GM21737 (cell line): ENCODE measurements at regions not wholly inside any gene's neighbourhood (a gene's known extent, or its start where the extent isn't known, plus 50 kb on each side); places are given as distances from the start of the nearest gene placed in this dataset.
"Not testable (repeated sequence)": the region's sequence is repeated elsewhere in the genome, so short reads cannot be mapped to it uniquely, and the experiment has no call there.

Experiments used
- ATAC-seq: cut with Tn5 transposase; IDR thresholded peaks from one replicate; pipeline ENCODE4 v1.9.1; 2021; ENCODE audit warnings: mild to moderate bottlenecking, moderate library complexity; ENCODE audit not compliant: unreplicated experiment

DNA sequence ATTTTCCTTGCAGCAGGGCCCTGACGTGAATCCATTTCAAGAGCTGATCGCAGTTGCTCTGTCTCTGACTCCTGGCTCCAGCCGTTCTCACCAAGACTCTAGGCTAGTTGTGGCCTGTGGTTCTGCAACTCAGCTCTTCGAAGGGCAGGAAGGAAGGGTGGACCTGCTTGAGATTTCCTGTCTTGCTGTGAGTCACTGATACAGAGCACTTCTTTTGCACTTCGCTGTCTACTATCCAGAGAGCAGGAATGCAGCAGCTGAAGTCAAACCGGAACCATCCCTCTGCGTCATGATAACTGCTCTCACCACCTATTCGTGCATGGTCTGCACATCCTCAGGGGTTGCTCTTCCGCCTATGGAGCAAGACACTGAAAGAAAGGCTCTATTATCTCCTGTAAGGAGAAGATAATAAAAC is 59.7 kb downstream of the RAP2B start:
- peak; percentile 99 for ATAC-seq

DNA sequence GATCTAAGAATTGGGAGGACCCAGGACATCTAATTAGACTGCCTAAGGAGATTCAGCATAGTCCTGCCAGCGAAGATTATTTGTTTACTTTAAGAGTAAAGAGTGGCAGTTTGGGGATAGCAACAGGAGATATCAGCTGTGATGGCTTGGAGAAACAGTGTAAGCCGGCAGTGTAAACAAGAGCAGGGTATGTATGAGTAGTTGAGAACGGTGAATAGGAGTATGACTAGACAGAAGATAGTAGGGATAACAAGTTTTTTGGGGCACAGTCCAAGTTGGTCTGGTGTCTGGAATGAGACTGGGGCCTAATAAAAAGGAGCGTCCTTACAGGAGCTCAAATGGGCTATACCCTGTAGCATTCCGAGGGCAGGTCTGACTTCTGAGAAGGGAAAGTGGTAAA is 64.9 kb downstream of the RAP2B start:
- not testable (repeated sequence) for ATAC-seq

DNA sequence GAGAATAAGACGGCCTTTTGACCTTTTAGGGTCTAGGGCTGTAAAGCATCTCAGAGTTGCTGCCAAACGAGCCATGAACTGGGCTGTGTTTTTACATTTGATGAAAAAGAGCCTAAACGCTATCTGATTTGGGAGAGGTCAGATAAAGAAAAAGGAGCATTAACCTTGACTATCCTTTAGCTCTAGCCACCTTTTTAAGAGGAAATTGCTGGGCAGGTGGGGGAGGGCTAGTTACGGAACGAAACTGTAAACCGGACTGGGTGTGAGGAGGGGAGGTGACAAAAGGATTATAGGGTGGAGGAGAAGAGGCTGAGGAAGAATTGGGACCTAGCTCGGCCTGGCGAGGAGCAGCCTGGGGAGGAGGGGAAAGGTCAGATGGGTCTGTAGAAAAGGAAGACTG is 68.4 kb downstream of the RAP2B start:
- not testable (repeated sequence) for ATAC-seq

DNA sequence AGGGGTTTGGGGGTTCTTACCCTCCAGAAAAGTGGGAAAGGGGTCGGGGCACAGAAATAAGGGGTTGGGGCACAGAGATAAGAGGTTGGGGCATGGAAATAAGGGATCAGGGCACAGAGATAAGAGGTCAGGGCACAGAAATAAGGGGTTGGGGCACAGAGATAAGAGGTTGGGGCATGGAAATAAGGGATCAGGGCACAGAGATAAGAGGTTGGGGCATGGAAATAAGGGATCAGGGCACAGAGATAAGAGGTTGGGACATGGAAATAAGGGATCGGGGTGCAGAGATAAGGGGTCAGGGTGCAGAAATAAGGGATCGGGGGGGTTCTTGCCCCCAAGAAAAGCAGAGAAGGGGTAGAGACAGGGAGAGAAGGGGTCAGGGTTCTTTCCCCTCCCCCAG is 69.2 kb downstream of the RAP2B start:
- ATAC-seq, result not testable (repeated sequence)

DNA sequence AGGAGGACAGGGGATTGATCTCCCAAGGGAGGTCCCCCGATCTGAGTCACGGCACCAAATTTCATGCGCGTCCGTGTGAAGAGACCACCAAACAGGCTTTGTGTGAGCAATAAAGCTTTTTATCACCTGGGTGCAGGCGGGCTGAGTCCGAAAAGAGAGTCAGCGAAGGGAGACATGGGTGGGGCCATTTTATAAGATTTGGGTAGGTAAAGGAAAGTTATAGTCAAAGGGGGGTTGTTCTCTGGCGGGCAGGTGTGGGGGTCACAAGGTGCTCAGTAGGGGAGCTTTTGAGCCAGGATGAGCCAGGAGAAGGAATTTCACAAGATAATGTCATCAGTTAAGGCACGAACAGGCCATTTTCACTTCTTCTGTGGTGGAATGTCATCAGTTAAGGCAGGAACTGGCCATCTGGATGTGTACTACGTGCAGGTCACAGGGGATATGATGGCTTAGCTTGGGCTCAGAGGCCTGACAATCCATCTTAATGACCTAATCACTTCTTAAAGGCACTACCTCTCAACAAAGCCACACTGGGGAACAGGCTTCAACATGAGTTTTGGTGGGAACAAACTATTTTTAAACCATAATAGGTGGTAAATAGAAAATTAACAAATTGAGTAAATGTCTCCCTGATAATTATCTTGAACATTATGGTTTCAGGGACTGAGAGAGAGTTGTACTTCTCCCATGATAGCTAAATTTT is 70.2 kb downstream of the RAP2B start:
- not testable (repeated sequence) for ATAC-seq

DNA sequence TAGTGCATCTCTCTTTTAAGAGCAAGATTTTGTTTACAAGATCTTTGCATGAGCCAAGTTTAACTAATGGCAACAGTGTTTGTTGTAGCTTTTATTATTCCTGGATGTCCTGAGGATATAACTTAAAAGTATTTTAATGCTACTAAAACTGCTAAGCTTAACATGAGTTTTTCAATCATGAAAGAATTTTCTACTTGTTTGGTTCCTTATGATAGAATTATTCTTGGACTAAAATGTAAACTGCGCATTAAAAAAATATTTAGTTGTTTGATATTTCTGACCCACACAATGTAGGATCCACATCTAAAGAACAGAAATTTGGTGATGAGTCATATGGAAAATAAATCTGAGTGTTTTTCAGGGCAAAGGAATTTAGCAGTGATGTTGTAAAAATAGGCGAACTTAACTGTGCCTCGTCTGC is 70.8 kb downstream of the RAP2B start:
- no peak for ATAC-seq

DNA sequence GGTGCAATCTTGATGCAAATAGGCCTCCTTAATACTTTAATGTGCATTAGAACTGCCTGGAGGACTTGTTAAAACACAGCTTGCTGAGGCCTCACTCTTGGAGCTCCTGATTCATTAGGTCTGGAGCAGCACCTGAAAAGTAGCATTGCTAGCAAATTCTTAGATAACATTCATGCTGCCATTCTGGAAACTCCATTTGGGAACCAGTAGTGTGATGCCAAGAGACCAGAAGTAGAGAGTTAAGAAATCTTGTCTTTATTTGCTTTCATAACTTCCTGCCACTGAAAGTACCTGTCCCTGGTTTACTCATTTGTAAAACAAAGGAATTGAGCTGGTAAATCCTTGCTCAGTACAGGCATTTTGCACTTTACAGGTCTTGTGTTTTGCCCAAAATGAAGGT is 72.0 kb downstream of the RAP2B start:
- no peak for ATAC-seq

DNA sequence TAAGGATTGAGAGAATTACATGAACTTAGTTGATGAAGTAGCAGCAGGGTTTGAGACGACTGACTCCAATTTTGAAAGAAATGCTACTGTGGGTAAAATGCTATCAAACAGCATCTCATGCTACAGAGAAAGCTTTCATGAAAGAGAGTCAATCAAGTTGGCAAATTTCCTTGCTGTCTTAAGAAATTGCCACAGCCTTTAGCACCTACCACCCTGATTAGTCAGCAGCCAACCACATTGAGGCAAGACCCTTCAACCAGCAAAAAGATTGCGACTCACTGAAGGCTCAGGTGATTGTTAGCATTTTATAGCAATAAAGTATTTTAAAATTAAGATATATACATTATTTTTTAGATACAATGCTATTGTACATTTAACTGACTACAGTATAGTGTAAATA is 80.9 kb downstream of the RAP2B start:
- ATAC-seq, result no peak

DNA sequence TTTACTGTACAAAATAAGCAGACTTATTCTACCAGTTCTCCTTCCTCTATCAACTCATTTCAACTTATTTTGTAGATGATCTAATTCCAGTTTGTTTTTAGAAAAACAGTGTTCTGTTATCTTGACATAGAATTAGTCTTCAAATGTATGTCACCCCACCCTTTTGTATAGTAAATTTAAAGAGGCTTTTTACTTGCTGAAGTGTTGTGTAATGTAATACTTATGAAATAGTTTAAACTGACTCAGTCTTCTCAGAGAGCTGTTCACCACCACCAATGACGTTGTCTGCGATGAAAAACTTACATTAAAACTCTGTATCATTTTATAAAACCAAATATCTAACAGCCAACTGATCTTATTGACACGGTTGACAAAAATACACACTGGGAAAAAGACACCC is 82.9 kb downstream of the RAP2B start:
- ATAC-seq, result no peak

DNA sequence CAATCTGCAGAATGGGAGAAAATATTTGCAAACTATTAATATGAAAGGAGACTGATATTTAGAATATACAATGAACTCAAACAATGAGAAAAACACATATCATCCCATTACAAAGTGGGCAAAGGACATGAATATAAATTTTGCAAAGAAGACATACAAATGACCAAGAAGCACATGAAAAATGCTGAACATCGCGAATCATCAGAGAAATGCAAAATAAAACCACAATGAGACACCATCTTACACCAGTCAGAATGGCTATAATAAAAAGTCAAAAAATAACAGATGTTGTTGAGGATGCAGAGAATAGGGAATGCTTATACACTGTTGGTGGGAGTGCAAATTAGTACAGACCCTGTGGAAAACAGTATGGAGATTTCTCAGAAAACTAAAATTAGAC is 83.6 kb downstream of the RAP2B start:
- no peak for ATAC-seq

DNA sequence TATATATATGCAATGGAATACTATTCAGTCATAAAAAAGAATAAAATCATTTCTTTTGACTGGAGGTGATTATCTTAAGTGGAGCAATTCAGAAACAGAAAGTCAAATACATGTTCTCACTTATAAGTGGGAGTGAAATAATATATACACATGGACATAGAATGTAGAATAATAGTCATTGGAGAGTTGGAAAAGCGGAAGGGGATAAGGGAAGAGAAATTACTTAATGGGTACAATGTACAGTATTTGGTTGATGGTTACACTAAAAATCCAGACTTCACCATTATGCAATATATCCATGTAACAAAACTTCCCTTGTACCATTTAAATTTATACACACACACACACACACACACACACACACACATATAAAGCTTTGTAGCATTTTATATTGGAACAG is 84.3 kb downstream of the RAP2B start:
- ATAC-seq, result no peak

DNA sequence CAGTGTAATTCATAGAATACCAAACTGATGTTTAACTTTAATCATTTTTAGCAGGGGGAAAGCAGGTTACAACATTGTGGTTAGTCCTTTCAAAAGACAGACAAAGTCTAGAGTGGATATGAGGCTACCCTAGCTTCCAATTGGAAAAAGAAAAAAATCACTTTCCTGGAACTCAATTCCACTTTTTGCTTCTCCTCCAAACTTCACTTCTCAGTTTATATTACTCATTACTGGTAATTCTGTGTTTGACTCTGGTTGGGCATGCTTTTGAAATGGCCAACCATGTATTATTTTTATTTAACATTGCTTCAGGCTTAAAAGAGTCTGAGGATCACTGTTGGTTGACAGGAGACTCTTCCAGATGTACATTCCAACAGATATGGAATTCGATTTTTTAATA is 84.8 kb downstream of the RAP2B start:
- no peak for ATAC-seq

DNA sequence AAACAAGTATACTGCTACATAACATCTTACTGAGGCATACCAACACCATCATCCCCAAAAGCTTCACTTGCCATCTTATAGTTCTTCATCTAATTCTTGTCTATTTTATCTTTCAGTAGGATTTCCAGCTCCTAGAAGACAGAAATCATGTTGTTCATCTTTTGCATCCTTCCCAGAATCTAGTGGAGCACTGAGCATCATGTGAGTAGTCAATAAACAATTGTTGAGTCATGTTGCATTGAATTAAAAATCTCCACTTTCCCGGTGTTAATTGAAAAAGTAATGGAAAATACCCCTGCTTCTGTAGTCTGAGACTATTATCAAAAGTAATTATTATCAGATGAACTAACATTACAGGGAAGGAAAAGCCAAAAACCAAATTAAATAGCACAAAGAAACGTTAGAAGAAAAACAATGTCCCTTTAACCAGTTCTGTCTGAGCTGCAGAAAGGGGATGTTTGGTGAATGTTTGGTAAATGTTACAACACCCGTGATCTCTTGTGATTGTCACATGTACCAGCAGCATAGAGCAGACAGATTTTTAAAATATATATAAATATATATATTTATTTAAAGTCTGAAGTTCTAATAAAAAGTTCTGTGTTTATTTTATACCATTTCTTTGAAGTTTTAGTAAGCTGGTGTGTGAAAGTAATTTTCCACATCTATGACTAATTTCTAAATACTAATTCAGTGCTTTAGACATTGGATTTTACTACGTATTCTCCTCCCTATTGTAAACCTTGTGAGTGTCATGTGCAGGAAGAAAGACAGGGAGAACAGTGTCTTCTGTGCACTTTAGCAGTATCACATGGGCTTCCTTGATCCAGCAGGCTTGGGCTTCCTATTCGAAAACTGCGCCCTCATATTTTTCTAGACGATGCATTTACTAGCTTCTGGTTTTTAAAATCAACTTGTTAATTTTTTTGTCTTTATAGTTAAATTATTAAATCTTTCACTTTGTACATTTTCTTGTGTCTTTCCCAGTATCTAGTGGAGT is 85.6 kb downstream of the RAP2B start:
- ATAC-seq, result no peak

DNA sequence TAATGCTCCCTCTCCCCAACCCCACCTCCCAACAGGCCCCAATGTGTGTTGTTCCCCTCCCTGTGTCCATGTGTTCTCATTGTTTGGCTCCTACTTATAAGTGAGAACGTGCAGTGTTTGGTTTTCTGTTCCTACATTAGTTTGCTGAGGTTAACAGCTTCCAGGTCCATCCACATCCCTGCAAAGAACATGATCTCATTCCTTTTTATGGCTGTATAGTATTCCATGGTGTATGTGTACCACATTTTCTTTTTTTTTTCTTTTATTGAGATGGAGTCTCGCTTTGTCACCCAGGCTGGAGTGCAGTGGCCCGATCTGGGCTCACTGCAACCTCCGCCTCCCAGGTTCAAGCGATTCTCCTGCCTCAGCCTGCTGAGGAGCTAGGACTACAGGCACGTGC is 86.8 kb downstream of the RAP2B start:
- not testable (repeated sequence) for ATAC-seq

DNA sequence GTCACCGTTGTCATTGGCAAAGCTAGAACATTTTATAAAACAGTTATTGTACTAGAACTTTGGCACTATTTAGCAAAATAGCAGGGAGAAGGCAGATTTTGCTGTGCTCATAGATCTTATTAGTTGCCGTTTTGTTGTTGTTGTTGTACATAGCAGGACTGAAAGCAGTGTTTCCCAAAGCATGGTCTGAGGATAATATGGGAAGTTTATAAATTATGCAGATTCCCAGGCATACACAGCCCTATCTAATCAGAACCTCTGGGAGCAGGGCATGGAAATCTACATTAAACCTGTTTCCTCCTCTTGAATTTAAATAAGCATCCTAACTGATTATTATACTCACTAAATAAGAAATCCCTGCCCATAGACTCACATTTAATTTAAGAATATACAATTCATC is 87.9 kb downstream of the RAP2B start:
- no peak for ATAC-seq

DNA sequence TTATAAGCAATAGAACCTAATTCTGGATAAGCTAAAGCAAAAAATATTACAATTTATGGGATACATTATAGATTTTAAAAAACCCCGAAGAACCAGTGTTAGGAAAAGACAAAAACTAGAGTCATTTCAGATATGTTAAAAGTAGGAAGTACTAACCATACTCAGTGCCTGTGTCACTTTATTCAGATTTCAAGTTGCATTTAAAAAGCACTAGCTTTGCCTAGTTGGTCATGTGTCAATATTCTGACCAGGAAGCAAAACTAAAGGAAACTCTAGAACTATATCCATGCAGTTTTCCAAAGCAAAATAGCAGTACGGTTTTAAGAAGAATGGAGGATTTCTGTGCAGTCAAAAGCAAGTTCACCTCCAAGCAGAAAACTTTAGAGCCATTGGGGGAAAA is 88.4 kb downstream of the RAP2B start:
- ATAC-seq, result no peak

DNA sequence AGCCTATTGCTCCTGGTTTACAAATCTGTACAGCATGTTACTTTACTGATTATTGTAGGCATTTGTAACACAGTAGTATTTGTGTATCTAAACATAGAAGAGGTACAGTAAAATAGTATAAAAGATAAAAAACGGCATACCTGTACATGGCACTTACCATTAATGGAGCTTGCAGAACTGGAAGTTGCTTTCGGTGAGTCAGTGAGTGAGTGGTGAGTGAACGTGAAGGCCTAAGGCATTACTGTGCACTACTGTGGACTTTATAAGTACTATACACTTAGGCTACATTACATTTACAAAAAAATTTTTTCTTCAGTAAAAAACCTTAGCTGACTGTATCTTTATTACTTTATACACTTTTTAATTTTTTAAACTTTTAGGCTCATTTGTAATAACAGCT is 90.9 kb downstream of the RAP2B start:
- no peak for ATAC-seq

DNA sequence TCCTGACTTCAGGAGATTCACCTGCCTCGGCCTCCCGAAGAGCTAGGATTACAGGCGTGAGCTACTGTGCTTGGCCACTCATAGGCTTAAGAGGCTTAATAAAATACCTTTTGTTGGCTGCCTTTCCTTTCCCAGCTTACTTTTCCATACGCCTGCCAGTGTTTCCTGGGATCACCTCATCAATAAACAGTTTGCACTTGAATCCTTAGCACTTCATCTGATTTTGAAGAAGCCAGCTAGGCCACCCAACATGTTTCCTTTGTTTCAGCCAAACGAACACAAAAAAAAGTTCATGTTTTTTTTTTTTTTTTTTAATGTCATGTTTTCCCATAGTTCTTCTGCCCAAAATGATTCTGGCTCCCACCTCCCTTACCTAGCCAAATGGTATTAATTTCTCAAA is 92.3 kb downstream of the RAP2B start:
- ATAC-seq, result no peak

DNA sequence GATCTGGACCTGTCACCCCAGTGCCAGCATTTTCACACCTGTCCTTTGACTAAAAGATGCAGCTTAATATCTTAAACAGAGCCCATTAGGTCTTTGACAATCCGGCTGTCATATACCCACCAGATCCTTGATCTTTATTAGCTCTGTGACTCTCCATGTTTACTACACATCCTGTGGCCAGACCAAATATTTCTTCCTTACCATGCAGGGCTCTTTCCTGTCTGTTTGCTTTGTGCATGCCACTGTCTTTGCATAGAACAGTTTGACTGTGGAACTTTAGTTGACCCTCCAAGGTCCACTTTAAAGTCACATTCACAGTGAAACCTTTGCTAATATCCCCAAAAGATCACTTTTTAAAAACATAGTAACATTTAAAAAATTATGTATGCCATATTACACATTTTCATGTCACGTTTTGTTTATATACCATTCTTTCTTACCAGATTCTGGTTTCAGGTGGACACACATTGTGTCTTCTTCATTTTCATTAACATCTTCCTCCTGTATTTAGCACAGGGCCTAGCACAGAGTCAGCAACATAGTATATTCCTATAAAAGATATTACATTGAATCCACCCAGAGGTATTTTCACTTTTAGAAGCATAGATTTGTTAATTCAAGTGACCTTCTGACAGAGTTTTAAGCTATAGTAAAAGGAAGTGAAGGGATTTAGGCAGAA is 95.8 kb downstream of the RAP2B start:
- ATAC-seq, result no peak

DNA sequence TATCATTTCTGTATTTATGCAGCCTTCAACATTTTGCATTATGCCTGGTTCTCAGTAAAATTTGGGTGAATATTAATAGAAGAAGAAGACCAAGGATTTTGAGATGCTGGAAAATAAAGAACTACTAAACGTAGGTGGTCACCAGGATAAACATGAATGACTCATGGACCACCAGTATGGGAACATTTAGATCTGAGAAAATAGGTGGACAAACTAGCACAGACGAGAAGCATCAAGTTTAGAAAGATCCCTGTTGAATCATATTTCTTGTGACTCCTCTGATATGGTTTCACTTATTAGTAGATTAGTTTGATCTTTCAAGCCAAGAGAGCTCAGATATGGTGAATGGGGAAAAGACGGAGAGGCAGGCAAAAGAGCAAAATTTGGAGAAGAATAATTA is 97.9 kb downstream of the RAP2B start:
- ATAC-seq, result no peak

DNA sequence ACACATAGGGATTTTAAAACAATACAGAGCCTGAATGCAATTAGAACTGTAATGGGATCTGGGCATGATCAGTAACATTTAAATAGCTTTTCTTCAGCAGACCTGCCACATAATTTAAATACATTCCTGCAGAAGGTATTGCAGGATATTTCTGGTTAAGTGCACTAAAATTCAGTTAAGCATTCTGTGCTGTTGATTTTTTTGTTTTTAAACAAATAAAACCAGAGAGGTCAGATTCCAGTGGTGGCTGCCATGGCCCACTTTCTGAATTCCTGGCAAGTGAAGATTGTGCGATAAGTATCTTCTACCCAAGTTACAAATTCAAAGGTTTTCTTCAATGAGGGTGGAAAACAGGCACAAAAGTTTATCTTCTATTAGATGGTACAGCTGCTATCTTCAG is 98.7 kb downstream of the RAP2B start:
- ATAC-seq, result no peak

DNA sequence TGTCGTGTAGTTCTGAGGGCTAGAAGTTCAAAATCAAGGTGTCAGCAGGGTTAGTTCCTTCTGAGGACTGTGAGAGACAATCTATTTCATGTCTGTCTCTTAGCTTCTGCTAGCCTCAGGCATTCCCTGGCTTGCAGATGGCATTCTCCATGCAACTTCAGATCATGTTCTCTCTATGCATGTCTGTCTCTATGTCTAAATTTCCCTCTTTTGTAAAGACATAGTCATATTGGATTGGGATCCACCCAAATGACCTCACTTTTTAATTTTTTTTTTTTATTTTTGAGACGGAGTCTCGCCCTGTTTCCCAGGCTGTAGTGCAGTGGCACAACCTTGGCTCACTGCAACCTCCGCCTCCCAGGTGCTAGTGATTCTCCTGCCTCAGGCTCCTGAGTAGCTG is 104.6 kb downstream of the RAP2B start:
- ATAC-seq, result no peak
